CD4-positive, alpha-beta T cell treated with Interleukin-17A for 4 hours (primary cell): ENCODE measurements at regions not wholly inside any gene's neighbourhood (a gene's known extent, or its start where the extent isn't known, plus 50 kb on each side); places are given as distances from the start of the nearest gene placed in this dataset.
"Not testable (repeated sequence)": the region's sequence is repeated elsewhere in the genome, so short reads cannot be mapped to it uniquely, and the experiment has no call there.

Experiments used
- DNase-seq: peaks from one replicate; pipeline ENCODE4 v3.0.0-alpha.2; 2020; ENCODE audit warnings: mixed read lengths

DNA sequence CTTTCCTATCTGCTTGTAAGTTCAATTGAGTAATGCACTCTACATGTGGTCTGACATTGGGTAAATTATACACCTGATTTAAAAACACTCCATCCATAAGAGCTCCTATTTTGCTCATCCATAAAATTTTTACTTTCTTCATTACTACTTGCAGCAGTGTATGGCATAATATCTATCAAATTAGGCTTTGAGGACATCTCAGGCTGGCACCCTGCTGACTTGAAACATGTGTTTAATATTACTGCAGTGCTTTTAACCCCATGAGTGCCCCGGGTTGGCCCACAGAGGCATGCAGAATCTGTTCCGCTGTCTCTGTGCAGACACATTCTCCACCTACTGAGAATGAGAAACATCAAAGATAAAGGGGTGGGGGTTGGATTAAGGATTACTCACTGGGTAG, 249.9 kb upstream of the DNAJC19 start:
- DNase-seq, result no peak

DNA sequence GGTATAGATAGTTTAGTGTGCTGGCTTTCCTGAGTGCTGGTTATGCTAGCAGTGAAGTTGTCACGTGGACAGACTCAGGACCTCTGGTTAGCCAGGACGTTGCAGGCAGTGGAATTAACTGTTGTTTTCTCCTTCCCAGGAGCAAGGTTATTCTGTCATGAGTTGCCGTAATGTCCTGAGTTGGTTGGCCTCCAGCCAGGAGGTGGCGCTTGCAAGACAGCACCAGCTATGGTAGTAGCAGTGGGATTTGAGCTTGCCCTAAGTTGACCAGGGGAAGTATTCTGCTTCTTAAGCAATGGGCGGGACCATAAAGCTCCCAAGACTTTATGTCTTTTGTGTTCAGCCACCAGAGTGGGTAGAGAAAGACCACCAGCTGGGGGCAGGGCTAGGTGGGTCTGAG, 240.7 kb upstream of the DNAJC19 start:
- DNase-seq, result no peak

DNA sequence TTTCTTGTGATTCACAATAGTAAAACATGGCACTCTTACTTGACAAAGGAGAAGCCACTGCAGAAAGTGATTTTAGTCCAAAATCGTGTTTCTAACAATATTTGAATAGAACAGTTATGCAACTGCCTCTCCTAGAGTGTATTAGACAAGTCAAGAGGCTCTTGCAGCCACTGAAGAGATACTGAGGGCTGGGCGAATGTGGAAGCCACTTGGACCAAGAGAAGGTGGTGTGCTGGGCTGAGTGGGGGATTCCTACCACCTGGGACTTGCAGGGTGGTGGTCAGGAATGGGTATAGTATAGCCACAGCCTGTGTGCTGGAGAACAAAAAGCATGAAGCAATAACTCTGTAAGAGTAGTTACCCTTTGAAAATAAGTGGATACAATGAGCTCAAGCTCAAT, 223.8 kb upstream of the DNAJC19 start:
- no peak for DNase-seq

DNA sequence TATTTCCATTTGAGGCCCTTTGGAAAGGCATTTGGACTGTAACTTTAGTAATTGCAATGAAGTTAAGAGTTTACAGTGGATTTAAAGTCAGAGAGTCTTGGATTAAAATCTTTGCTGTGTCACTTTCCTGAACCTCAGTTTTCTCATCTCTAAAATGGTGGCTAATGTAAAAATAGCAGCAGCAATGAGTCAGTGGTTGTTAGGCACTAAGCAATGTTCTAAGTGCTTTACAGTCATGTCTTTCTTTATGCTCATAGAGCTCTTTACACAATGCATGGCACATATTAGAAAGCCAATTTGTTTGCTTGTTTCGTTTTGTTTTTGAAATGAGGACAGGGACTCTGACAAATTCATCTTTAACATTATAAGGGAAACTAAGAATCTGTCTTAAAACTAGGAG, 222.7 kb upstream of the DNAJC19 start:
- DNase-seq, result no peak

DNA sequence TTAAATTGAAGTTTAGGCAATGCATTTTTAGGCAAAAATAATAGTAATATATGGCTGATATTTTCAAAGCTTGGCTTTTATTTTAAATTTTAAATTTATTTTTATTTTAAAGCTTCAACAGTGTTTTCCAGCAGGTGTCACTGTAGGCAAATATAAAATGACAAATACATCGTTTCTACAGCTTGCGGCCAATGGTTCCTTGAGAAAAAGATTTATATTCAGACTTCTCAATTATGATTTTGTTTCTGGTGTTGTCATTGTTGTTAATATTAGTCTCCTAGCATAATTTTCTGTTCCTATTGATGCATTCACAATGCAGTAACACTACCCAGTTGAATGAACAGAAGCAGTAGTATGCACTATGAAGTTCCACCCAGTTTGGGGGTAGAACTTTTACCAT, 220.7 kb upstream of the DNAJC19 start:
- DNase-seq, result no peak

DNA sequence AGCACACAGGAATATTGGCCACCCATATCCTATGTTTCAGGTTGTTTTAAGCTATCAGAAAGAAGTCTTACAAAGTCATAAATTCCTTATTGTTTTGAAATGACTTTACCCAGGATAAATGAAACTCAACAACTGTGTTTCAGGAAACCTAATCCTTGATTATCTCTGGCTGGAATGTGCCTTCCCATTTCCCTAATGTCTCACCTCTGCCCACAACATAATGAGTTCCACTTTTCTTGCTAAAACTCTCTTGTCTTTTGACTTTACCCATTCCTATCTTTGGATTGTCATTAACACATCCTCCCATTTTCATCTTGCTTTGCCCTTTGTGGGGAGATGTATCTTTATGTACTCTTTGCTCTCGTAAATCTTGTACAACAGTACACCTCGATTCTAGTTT, 200.0 kb upstream of the DNAJC19 start:
- DNase-seq, result no peak

DNA sequence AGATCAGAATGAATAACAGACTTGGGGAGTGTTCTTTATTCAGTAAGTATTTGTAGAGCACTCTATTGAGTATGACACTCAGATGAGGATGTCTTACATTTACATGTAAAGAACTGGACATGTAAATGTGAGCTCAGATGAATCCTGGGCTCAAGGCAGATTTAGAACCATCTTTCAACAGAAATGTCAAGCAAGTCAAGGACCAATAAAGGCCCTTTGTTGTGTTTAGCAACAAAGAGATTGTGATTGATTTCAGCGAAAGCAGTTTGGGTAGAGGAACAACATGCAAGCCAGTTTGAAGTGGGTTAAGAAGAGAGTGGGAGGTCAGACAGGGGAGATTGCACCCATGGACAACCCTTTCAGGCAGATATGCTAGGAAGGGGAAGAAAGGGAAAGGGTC, 194.2 kb upstream of the DNAJC19 start:
- no peak for DNase-seq

DNA sequence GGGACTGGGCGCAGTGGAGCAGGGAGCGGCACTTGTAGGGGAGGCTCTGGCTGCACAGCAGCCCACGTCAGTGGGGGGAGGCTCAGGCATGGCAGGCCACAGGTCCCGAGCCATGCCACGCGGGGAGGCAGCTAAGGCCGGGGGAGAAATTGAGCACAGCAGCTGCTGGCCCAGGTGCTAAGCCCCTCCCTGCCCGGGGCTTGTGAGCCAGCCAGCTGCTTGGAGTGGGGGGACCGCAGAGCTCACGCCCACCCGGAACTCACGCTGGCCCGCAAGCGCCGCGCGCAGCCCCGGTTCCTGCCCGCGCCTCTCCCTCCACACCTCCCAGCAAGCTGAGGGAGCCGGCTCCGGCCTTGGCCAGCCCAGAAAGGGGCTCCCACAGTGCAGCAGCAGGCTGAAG, 193.5 kb upstream of the DNAJC19 start:
- DNase-seq, result not testable (repeated sequence)

DNA sequence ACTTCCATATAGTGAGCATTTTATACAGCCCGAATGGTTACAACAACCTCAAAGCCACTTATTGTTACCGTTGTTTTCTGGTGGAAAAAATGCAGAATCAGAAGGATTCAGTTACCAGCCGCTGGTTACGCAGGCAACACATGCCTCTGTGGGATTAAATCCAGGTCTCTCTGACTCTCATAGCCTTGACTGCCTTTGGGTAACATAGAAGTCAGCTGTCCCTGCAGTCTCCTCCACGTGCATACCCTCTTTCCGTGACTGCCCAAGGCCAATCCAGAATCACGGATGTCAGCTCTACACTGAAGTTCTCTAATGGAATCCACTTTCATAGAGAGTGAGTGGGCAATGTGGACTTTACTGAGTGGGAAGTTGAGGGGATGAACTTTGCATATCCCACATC, 189.5 kb upstream of the DNAJC19 start:
- DNase-seq, result no peak

DNA sequence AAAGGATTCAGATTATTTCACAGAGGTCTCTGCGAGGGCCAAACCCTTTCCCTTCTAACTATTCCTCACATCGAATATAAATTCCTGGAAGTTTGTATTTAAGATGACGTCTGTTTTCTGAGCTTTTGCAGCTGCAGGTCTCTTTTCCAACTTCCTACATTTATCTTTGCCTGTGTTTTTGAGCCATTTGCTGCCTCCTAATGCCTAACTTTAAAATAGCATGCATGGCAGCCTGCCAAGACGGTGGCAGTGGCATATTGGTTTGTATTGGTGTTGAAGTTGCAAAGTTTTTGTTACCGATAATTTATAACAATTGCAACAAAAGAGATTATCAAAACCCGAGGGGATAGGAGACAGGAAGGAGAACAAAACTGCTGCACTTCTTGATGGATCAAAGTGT, 187.1 kb upstream of the DNAJC19 start:
- DNase-seq, result peak; percentile 21

DNA sequence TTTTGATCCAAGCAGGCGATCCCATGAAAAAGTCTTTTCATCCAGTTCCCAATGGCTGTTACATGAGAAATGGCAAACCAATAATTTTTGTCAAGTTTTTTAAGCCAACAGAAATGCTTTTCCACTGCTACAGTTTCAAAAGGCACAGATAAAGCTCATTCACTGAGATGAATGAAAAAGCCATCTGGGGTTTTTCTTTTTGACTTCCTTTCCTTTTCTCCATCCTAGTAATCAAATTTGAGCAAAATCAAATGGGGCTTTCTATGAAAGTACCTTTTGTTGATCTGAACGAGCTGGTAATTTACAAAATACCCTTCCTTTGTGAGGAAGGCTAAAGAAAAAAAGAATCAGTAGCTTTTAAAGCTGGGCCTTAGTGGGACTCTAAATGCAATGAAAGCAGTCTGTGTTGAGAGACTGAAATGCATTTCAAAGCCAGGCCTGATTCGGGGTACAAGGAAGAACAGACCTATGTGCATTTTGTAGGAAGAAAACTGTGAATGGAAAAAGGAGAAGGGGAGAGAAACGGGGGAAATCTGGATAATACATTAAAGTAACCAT, 185.2 kb upstream of the DNAJC19 start:
- no peak for DNase-seq

DNA sequence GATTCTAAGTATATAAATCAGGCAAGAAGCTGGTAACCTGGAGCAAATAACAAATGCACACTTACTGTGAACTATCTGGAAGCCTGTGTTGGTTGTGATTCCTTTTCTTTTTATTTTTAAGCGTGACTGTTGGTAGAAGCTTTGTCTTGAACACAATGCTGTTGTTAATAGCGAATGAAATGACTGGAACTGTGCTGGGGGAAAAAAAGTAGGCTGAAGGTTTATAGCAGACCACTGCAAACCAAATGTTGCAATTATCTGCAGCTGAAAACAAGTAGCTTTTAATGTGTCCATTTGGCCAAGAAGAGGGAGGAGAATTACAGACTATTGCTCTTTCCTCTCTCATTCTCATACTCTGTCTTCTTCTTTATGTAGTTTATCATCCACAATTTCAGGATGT, 184.5 kb upstream of the DNAJC19 start:
- DNase-seq, result no peak

DNA sequence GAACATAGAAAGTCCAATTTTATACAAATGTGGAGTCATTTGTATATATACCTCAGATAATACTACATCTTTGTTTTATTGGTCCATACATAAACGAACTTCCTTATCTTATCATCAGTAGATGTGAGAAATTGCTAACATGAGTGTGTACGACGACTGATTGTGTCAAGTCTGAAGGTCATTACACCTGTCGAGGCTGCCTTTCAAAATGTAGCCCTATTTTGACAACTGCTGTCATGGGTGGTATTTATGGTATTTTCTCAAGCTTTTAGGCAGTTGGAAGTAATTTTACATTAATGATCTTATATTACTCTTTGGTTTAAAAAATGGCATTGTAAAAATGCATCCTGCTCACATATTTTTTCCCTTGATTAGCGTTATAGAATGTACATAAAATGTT, 183.7 kb upstream of the DNAJC19 start:
- no peak for DNase-seq

DNA sequence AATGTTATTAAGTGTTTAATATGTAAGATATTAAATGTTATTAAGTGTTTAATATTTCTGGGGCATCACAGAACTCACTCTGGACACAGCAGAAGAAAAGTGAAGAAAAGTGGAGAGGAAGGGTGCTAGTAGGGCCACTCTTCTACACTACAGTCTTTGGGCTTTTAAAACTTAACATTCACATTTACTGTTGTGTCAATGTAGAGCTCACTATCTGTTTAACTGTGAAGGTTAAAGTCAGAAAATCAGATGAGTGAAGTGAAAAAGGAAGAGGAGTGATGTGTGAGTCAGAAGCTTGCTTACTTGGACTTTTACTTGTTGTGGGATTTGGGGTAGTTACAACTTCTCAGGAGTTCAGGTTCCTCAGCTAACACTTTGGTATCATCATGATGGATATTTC, 145.3 kb upstream of the DNAJC19 start:
- DNase-seq, result no peak

DNA sequence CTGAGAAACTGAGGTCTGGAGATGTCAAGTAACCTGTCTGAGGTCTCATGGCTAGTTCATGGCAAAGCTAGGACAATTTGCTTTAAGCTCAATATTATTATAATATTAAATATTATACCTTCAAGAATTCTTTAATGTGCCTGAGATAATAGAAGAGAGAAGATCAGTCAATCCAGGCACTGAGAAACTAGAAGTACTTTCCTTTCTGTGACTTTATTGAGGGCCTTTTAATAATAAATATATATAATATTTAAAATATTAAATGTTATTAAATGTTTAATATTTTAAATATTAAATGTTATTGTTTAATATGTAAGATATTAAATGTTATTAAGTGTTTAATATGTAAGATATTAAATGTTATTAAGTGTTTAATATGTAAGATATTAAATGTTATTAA, 144.3 kb upstream of the DNAJC19 start:
- no peak for DNase-seq

DNA sequence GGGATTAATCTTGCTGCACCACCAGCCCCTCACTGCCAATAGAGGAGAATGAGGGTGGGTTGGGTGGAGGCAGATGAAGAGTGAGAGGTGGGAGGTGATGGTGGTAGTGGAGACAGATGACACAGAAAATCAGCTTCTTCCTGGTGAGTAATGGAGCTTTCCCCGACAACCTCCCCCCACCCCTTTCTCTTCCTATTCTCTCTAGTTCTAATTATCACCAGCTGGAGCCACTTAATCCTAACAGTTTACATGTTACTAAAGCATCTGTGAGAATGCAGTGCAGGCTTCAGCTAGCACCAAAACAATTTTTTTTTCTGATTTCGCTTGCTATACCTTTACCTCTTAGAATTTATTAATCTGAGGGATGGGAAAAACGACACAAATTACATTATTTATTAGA, 116.1 kb upstream of the DNAJC19 start:
- no peak for DNase-seq

DNA sequence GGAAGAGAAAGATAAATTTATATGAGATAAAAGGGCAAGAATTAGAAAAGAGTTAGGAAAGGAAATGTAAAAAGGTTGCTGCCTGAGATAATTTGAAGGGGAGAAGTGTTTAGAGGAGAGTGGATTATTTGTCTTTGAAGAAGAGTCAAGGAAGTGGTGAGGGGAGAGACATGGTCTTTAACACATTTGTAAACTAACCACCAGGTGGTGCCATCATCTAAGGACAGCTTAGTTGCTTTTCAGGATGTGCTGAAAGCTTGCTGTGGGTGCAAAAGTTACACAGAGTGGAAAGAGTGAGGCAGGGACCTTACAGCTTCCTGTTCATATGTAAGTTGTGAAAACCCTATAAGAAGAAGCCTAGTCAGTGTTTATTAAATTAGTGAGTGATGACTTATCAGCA, 114.1 kb upstream of the DNAJC19 start:
- DNase-seq, result no peak

DNA sequence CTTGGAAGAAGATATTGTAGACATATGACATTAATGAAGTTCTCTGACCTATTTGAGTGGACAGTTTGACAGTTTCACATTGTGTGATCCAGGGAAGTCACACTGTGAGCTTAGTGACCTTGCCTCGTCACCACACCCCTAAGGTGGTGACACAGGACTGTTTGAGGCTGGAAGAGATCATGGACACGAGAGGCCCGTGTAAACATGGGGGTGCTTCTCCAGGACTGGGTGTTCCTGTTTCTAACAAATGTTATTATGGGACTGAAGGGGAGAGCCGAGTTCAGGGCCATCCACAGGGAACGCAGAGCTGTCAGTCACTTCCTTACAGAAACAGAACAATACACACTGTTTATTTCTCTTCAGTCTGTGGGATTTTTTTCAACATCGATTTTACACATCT, 96.5 kb upstream of the DNAJC19 start:
- no peak for DNase-seq

DNA sequence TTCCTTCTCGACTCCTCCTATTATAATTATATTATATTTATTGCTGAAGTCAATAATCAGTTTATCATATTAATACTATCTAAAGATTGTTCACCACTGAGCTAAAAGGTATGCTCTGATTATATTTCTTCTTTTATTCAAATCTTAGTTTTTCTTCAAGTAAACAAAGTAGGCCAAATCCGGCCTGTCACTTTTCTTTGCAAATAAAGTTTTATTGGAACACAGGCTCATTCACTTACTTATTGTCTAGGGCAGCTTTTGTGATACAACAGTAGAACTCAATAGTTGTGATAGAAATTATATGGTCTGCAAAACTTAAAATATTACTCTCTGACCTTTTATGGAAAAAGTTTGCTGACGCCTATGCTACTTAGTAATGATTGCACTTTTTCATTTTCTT, 92.4 kb upstream of the DNAJC19 start:
- no peak for DNase-seq

DNA sequence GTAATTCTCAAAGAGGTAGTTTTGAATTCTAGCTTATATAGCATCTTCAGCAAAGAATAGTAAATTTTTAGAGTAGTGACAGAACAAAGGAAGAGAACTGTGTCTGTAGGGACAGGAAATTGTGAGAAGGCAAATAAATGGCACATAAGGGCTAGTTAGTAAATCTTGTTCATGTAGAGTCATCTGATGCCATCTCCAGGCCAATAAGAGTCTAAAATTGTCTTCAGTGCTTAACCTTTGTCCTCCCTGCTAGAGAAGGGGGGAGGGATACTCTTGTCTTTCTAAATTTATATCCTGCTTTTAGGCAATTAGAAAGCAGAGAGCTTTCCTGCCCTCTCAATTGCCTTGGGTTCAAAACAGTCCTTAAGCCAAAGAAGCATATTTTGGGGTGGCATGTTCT, 87.0 kb upstream of the DNAJC19 start:
- DNase-seq, result no peak

DNA sequence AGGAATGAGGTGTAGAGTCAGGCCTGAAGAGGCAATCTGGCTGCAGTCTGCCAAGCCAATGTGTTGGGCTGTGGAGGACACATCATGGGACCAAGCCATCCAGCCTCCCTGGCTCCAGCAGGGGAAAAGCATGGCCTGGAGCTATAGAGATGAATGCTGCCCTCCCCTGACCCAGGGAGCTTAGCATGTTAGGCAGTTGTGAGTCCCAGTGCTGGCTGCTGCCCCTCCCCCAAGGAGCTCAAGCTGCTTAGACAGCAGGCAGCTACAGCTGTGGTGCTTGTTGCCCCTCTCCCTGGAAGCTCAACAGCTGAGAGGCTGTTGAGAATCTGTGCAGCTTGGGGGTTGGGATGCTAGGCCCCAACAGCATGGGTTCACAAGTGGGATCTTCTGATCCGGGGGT, 85.6 kb upstream of the DNAJC19 start:
- DNase-seq, result no peak

DNA sequence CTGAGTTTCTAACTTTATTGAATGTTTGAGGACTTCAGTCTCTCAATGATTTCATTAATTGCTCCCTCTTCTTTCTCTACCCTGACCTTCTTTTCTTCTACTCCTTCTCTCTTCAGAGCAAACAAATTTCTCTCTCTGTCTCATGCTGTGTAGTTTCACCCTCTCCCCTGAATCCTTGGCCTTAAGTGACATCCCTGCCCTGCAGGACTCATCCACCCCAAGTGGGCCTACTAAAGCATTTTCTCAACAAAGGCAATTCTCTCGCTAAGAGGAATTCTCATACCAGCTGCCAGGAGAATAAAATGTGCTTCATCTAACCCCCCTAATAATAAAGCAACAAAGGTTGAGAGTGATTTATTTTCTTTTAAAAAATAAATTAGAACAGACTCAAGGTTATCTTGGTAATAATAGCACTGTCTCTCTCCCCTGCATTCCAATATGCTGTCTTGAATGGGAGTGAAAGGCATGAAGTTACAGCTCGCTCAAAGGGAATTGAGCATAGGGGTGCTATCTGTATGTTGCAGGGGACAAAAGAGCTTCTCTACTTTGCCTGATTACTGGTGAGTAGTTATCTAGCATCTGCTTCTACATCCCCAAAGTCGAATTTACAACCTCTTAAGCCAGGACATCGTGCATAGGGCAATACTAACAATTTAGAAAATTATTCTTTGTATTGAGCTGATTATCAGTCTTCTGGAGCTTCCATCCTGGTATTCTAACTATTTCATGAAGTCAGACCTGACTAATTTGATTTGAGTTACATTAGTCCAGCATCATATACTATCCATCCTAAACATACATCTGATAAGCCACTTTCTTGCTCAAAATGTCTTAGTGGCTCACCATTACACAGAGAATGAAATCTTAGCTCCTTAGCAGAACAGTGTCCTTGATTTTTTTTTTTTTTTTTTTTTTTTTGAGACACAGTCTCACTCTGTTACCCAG, 76.9 kb upstream of the DNAJC19 start:
- DNase-seq, result no peak

DNA sequence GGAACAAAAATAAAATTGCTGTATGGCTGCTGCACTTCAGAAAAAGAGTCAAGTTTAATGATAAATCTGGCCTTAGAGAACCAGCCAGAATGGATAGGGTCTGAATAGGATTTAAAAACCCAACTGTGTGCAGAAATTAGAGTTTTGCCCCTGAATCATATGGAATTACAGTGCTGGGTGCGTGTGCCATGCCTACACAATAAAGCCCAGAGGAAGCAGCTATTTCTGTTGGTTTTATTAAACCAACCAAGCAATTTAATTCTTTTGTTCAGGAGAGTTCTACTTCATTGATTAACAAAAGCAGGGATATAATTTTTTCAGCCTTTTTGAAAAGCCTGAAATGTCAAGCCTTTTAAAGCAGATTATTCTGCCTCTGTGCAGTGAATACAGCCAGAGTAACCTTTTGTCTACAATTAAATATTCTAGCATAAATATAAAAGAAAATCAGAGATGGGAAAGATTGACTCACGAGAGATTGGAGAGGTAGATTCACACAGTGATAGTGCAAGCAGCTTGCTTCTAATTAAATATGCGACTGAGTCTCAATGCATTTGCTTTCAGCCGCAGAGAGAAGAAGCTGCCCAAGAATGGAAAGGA, 66.7 kb upstream of the DNAJC19 start:
- DNase-seq, result no peak

DNA sequence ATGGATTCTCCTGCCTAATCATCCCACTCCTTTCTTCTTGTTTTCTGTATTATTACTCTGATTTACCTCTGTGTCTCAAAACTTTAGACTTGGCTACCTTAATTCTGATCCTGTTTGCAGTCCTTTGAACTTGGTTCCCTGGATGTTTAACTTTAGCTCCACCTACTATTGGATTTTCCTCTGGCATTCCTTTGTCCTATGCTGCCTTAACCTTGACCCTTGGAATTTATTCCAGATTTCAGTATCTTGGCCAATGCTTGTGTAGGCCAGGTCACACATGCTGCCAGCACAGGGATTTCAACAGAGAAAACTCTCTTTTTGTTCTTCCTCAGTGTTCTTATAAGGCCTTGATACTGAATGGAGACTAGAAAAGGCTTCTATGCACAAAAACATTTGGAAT, 65.0 kb upstream of the DNAJC19 start:
- DNase-seq, result no peak
